WTC11 (cell line): ENCODE measurements at regions not wholly inside any gene's neighbourhood (a gene's known extent, or its start where the extent isn't known, plus 50 kb on each side); places are given as distances from the start of the nearest gene placed in this dataset.

Experiments used
- ATAC-seq: fragments of 200-7000 bp; cut with Tn5 transposase; 2 replicates; pipeline ENCODE4 v1.10.0; 2021; ENCODE audit warnings: mild to moderate bottlenecking, moderate library complexity
- CTCF ChIA-PET: fragments of 300-600 bp; sonication (Branson Sonifier 250); formaldehyde crosslinking; loops from one replicate; lab custom pipeline; 2021; ENCODE audit warnings: antibody characterized with exemption; lab: Charles Lee
- POLR2A ChIA-PET: fragments of 350-600 bp; sonication (Branson Sonifier 250); formaldehyde crosslinking; loops from one replicate; lab custom pipeline; 2021; ENCODE audit warnings: antibody characterized with exemption; lab: Charles Lee
- DNase-seq: peaks from one replicate; pipeline ENCODE4 v3.0.0; 2021; ENCODE audit warnings: low spot score
- H3K27ac Mint-ChIP-seq: 2 replicates; pipeline ENCODE4 v1.8.0; 2021; ENCODE audit warnings: mixed read lengths
- H3K27me3 Mint-ChIP-seq: 2 replicates; pipeline ENCODE4 v1.8.0; 2021; ENCODE audit warnings: low read depth, mild to moderate bottlenecking, moderate library complexity, mixed read lengths
- H3K36me3 Mint-ChIP-seq: 2 replicates; pipeline ENCODE4 v1.8.0; 2021; ENCODE audit warnings: mixed read lengths
- H3K4me1 Mint-ChIP-seq: 2 replicates; pipeline ENCODE4 v1.8.0; 2022; ENCODE audit warnings: mixed read lengths
- H3K4me3 Mint-ChIP-seq: 2 replicates; pipeline ENCODE4 v1.8.0; 2021; ENCODE audit warnings: mild to moderate bottlenecking, moderate library complexity, mixed read lengths
- H3K9me3 Mint-ChIP-seq: 2 replicates; pipeline ENCODE4 v1.8.0; 2021; ENCODE audit warnings: mixed read lengths
- ESRRA ChIP-seq: sonication (generic); formaldehyde crosslinking; IDR thresholded peaks from 2 replicates; pipeline ENCODE4 v1.8.1; 2022; ENCODE audit warnings: mild to moderate bottlenecking, missing genetic modification reagents, borderline replicate concordance
- ETV6 ChIP-seq: sonication (generic); formaldehyde crosslinking; IDR thresholded peaks from 2 replicates; pipeline ENCODE4 v1.8.1; 2022; ENCODE audit warnings: mild to moderate bottlenecking, missing genetic modification reagents
- HMGA2 ChIP-seq: fragments of 250-450 bp; sonication (Bioruptor Pico); IDR thresholded peaks from 2 replicates; pipeline ENCODE4 v1.4.0; 2021; ENCODE audit warnings: mild to moderate bottlenecking, moderate library complexity
- OVOL2 ChIP-seq: fragments of 250-450 bp; sonication (Bioruptor Pico); IDR thresholded peaks from 2 replicates; pipeline ENCODE4 v1.9.0; 2021; ENCODE audit warnings: mild to moderate bottlenecking, borderline replicate concordance
- SP1 ChIP-seq: sonication (generic); formaldehyde crosslinking; conservative IDR thresholded peaks from 2 replicates; pipeline ENCODE4 v1.8.1; 2022; ENCODE audit warnings: missing genetic modification reagents
- TCF7 ChIP-seq: sonication (generic); formaldehyde crosslinking; IDR thresholded peaks from 2 replicates; pipeline ENCODE4 v1.8.0; 2022; ENCODE audit warnings: mild to moderate bottlenecking, low read depth, missing genetic modification reagents, moderate library complexity
- TEAD4 ChIP-seq: sonication (generic); formaldehyde crosslinking; IDR thresholded peaks from 2 replicates; pipeline ENCODE4 v1.8.0; 2022; ENCODE audit warnings: mild to moderate bottlenecking, missing genetic modification reagents
- ZNF219 ChIP-seq: sonication (generic); formaldehyde crosslinking; IDR thresholded peaks from 2 replicates; pipeline ENCODE4 v1.8.0; 2023; ENCODE audit warnings: missing genetic modification reagents, mild to moderate bottlenecking, borderline replicate concordance
- ZNF396 ChIP-seq: fragments of 250-450 bp; sonication (Bioruptor Pico); IDR thresholded peaks from 2 replicates; pipeline ENCODE4 v1.8.0; 2021; ENCODE audit warnings: mild to moderate bottlenecking, moderate library complexity, borderline replicate concordance
- ZNF423 ChIP-seq: fragments of 250-450 bp; sonication (Bioruptor Pico); IDR thresholded peaks from 2 replicates; pipeline ENCODE4 v2.1.2; 2022; ENCODE audit warnings: mild to moderate bottlenecking, moderate library complexity
- TF ChIP-seq, protein P1 (sequence below): sonication (generic); formaldehyde crosslinking; IDR thresholded peaks from 2 replicates; pipeline ENCODE4 v1.8.1; 2023; ENCODE audit warnings: mild to moderate bottlenecking, missing genetic modification reagents
- TF ChIP-seq, protein P2 (sequence below): fragments of 250-450 bp; sonication (Bioruptor Pico); IDR thresholded peaks from 2 replicates; pipeline ENCODE4 v1.9.0; 2021; ENCODE audit warnings: mild to moderate bottlenecking
- TF ChIP-seq, protein P3 (sequence below): sonication (generic); formaldehyde crosslinking; IDR thresholded peaks from 2 replicates; pipeline ENCODE4 v1.8.0; 2023; ENCODE audit warnings: missing genetic modification reagents
- TF ChIP-seq, protein P4 (sequence below): fragments of 250-450 bp; sonication (Bioruptor Pico); IDR thresholded peaks from 2 replicates; pipeline ENCODE4 v1.9.0; 2021; ENCODE audit warnings: mild to moderate bottlenecking, borderline replicate concordance
- TF ChIP-seq, protein P5 (sequence below): sonication (generic); formaldehyde crosslinking; IDR thresholded peaks from 2 replicates; pipeline ENCODE4 v1.8.1; 2023; ENCODE audit warnings: mild to moderate bottlenecking, missing genetic modification reagents, moderate library complexity
- TF ChIP-seq, protein P6 (sequence below): sonication (generic); formaldehyde crosslinking; IDR thresholded peaks from 2 replicates; pipeline ENCODE4 v1.8.1; 2022; ENCODE audit warnings: missing genetic modification reagents, borderline replicate concordance
- TF ChIP-seq, protein P7 (sequence below): sonication (generic); formaldehyde crosslinking; IDR thresholded peaks from 2 replicates; pipeline ENCODE4 v1.8.1; 2022; ENCODE audit warnings: low read depth, missing genetic modification reagents, borderline replicate concordance
- TF ChIP-seq, protein P8 (sequence below): fragments of 200-600 bp; IDR thresholded peaks from 2 replicates; pipeline ENCODE4 v1.8.0; 2022; ENCODE audit warnings: antibody characterized with exemption
- TF ChIP-seq, protein P9 (sequence below): sonication (generic); formaldehyde crosslinking; IDR thresholded peaks from 2 replicates; pipeline ENCODE4 v1.8.1; 2023; ENCODE audit warnings: mild to moderate bottlenecking, missing genetic modification reagents, moderate library complexity

DNA sequence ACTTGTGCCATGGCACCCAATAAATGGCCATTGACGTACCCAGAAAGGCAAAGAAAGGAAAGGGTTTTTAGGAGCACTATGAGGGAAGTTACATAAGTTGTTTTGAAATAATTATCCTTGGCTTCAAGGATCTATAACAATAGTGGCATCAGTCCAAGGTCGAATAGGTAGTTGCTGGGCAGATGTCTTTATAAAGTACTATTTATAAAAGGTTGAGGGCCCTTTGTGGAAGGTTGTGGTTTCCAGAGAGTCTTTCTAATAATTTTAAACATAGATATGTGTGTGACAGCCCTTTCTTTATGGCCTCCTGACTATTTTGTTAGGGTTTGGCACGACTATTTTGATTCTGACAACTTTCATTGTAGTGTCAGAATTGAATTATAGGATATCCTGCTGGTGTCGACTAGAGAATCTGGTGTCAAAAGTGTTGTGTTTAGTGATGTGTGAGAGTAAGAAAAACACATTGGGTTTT, 260.5 kb downstream of the PYDC2 start:
- ChIA-PET POLR2A (no interaction called here), CTCF (no interaction called here)
- H3K4me1 Mint-ChIP-seq: peaks cover 3% of the 10 kb centered on the region; the same call in 1 of the 2 replicates
- no peaks in the 10 kb centered on the region for H3K27me3 Mint-ChIP-seq
- peaks cover 4% of the 10 kb centered on the region for H3K9me3 Mint-ChIP-seq
- H3K4me3 Mint-ChIP-seq: no peak overlapping the region
- no peak overlapping the region for H3K27ac Mint-ChIP-seq
- no peaks in the 10 kb centered on the region for H3K36me3 Mint-ChIP-seq
- TF ChIP-seq, protein P1, sequence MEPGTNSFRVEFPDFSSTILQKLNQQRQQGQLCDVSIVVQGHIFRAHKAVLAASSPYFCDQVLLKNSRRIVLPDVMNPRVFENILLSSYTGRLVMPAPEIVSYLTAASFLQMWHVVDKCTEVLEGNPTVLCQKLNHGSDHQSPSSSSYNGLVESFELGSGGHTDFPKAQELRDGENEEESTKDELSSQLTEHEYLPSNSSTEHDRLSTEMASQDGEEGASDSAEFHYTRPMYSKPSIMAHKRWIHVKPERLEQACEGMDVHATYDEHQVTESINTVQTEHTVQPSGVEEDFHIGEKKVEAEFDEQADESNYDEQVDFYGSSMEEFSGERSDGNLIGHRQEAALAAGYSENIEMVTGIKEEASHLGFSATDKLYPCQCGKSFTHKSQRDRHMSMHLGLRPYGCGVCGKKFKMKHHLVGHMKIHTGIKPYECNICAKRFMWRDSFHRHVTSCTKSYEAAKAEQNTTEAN: no peak
- TF ChIP-seq SP1 (CRISPR knock-in tag) (no peak), ETV6 (CRISPR knock-in tag) (no peak), ZNF423 (no peak)
- TF ChIP-seq, protein P2, sequence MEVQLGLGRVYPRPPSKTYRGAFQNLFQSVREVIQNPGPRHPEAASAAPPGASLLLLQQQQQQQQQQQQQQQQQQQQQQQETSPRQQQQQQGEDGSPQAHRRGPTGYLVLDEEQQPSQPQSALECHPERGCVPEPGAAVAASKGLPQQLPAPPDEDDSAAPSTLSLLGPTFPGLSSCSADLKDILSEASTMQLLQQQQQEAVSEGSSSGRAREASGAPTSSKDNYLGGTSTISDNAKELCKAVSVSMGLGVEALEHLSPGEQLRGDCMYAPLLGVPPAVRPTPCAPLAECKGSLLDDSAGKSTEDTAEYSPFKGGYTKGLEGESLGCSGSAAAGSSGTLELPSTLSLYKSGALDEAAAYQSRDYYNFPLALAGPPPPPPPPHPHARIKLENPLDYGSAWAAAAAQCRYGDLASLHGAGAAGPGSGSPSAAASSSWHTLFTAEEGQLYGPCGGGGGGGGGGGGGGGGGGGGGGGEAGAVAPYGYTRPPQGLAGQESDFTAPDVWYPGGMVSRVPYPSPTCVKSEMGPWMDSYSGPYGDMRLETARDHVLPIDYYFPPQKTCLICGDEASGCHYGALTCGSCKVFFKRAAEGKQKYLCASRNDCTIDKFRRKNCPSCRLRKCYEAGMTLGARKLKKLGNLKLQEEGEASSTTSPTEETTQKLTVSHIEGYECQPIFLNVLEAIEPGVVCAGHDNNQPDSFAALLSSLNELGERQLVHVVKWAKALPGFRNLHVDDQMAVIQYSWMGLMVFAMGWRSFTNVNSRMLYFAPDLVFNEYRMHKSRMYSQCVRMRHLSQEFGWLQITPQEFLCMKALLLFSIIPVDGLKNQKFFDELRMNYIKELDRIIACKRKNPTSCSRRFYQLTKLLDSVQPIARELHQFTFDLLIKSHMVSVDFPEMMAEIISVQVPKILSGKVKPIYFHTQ (CRISPR knock-in tag): no peak
- TF ChIP-seq, protein P3, sequence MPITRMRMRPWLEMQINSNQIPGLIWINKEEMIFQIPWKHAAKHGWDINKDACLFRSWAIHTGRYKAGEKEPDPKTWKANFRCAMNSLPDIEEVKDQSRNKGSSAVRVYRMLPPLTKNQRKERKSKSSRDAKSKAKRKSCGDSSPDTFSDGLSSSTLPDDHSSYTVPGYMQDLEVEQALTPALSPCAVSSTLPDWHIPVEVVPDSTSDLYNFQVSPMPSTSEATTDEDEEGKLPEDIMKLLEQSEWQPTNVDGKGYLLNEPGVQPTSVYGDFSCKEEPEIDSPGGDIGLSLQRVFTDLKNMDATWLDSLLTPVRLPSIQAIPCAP: no peak
- ATAC-seq (no peak), DNase-seq (no peak)

DNA sequence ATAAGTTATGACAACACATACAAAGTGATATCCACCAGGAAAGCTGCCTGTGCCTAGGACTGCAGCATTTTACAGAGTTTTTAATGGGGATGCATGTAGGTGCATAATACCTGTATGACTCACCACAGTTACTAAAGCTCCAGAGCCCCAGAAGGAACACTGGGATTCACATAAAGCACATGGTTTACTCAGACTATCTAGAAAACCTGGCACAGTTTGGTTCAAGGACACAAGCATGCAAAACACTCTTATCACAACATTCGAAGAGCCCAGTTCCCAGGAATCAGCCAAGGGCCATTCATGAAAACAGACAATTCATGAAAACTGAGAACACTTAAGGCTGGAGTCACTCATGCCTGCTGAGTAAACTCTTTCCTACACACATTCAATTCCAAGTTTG, 261.0 kb downstream of the PYDC2 start:
- ATAC-seq (no peak), DNase-seq (no peak)
- ChIA-PET POLR2A (no interaction called here), CTCF (no interaction called here)
- H3K4me1 Mint-ChIP-seq: peaks cover 3% of the 10 kb centered on the region; the same call in 1 of the 2 replicates
- no peaks in the 10 kb centered on the region for H3K27me3 Mint-ChIP-seq
- H3K36me3 Mint-ChIP-seq: no peaks in the 10 kb centered on the region
- H3K9me3 Mint-ChIP-seq: peaks cover 4% of the 10 kb centered on the region
- H3K27ac Mint-ChIP-seq: no peak overlapping the region
- no peak overlapping the region for H3K4me3 Mint-ChIP-seq
- TF ChIP-seq ZNF219 (no peak), TEAD4 (no peak), ESRRA (CRISPR knock-in tag) (no peak), ZNF396 (CRISPR knock-in tag) (no peak), HMGA2 (CRISPR knock-in tag) (no peak), OVOL2 (no peak), TCF7 (no peak)
- TF ChIP-seq, protein P4, sequence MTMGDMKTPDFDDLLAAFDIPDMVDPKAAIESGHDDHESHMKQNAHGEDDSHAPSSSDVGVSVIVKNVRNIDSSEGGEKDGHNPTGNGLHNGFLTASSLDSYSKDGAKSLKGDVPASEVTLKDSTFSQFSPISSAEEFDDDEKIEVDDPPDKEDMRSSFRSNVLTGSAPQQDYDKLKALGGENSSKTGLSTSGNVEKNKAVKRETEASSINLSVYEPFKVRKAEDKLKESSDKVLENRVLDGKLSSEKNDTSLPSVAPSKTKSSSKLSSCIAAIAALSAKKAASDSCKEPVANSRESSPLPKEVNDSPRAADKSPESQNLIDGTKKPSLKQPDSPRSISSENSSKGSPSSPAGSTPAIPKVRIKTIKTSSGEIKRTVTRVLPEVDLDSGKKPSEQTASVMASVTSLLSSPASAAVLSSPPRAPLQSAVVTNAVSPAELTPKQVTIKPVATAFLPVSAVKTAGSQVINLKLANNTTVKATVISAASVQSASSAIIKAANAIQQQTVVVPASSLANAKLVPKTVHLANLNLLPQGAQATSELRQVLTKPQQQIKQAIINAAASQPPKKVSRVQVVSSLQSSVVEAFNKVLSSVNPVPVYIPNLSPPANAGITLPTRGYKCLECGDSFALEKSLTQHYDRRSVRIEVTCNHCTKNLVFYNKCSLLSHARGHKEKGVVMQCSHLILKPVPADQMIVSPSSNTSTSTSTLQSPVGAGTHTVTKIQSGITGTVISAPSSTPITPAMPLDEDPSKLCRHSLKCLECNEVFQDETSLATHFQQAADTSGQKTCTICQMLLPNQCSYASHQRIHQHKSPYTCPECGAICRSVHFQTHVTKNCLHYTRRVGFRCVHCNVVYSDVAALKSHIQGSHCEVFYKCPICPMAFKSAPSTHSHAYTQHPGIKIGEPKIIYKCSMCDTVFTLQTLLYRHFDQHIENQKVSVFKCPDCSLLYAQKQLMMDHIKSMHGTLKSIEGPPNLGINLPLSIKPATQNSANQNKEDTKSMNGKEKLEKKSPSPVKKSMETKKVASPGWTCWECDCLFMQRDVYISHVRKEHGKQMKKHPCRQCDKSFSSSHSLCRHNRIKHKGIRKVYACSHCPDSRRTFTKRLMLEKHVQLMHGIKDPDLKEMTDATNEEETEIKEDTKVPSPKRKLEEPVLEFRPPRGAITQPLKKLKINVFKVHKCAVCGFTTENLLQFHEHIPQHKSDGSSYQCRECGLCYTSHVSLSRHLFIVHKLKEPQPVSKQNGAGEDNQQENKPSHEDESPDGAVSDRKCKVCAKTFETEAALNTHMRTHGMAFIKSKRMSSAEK (CRISPR knock-in tag): no peak
- TF ChIP-seq, protein P5, sequence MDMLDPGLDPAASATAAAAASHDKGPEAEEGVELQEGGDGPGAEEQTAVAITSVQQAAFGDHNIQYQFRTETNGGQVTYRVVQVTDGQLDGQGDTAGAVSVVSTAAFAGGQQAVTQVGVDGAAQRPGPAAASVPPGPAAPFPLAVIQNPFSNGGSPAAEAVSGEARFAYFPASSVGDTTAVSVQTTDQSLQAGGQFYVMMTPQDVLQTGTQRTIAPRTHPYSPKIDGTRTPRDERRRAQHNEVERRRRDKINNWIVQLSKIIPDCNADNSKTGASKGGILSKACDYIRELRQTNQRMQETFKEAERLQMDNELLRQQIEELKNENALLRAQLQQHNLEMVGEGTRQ (CRISPR knock-in tag): no peak
- TF ChIP-seq, protein P6, sequence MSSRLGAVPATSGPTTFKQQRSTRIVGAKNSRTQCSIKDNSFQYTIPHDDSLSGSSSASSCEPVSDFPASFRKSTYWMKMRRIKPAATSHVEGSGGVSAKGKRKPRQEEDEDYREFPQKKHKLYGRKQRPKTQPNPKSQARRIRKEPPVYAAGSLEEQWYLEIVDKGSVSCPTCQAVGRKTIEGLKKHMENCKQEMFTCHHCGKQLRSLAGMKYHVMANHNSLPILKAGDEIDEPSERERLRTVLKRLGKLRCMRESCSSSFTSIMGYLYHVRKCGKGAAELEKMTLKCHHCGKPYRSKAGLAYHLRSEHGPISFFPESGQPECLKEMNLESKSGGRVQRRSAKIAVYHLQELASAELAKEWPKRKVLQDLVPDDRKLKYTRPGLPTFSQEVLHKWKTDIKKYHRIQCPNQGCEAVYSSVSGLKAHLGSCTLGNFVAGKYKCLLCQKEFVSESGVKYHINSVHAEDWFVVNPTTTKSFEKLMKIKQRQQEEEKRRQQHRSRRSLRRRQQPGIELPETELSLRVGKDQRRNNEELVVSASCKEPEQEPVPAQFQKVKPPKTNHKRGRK (CRISPR knock-in tag): no peak
- TF ChIP-seq, protein P7, sequence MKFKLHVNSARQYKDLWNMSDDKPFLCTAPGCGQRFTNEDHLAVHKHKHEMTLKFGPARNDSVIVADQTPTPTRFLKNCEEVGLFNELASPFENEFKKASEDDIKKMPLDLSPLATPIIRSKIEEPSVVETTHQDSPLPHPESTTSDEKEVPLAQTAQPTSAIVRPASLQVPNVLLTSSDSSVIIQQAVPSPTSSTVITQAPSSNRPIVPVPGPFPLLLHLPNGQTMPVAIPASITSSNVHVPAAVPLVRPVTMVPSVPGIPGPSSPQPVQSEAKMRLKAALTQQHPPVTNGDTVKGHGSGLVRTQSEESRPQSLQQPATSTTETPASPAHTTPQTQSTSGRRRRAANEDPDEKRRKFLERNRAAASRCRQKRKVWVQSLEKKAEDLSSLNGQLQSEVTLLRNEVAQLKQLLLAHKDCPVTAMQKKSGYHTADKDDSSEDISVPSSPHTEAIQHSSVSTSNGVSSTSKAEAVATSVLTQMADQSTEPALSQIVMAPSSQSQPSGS (CRISPR knock-in tag): no peak
- TF ChIP-seq, protein P8, sequence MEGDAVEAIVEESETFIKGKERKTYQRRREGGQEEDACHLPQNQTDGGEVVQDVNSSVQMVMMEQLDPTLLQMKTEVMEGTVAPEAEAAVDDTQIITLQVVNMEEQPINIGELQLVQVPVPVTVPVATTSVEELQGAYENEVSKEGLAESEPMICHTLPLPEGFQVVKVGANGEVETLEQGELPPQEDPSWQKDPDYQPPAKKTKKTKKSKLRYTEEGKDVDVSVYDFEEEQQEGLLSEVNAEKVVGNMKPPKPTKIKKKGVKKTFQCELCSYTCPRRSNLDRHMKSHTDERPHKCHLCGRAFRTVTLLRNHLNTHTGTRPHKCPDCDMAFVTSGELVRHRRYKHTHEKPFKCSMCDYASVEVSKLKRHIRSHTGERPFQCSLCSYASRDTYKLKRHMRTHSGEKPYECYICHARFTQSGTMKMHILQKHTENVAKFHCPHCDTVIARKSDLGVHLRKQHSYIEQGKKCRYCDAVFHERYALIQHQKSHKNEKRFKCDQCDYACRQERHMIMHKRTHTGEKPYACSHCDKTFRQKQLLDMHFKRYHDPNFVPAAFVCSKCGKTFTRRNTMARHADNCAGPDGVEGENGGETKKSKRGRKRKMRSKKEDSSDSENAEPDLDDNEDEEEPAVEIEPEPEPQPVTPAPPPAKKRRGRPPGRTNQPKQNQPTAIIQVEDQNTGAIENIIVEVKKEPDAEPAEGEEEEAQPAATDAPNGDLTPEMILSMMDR: no peak
- TF ChIP-seq, protein P9, sequence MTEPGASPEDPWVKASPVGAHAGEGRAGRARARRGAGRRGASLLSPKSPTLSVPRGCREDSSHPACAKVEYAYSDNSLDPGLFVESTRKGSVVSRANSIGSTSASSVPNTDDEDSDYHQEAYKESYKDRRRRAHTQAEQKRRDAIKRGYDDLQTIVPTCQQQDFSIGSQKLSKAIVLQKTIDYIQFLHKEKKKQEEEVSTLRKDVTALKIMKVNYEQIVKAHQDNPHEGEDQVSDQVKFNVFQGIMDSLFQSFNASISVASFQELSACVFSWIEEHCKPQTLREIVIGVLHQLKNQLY: no peak
